Umbilical cord (tissue), 1 donor: ENCODE measurements at regions not wholly inside any gene's neighbourhood (a gene's known extent, or its start where the extent isn't known, plus 50 kb on each side); places are given as distances from the start of the nearest gene placed in this dataset.
"Not testable (repeated sequence)": the region's sequence is repeated elsewhere in the genome, so short reads cannot be mapped to it uniquely, and the experiment has no call there.

Source experiments
- DNase-seq: peaks from one replicate; pipeline ENCODE4 v3.0.0-alpha.2; 2015; ENCODE audit warnings: low spot score

- peak; percentile 18 for DNase-seq
These were observed 147.8 kb downstream of the TENT5C start for GRCh38 chr1:117753652-117754051.

- DNase-seq, result peak; percentile 71
These were observed 148.5 kb downstream of the TENT5C start for GRCh38 chr1:117754061-117754969.

- DNase-seq, result no peak
These were observed 151.8 kb downstream of the TENT5C start for GRCh38 chr1:117757668-117758067.

GRCh38 chr1:117758444-117759316 is 152.8 kb downstream of the TENT5C start:
- DNase-seq, result peak; percentile 88

- DNase-seq, result no peak
These were observed 153.7 kb downstream of the TENT5C start for GRCh38 chr1:117759535-117759934.

GRCh38 chr1:117760069-117760468 is 154.2 kb downstream of the TENT5C start:
- DNase-seq, result no peak

- DNase-seq, result no peak
These were observed 154.6 kb downstream of the TENT5C start for GRCh38 chr1:117760485-117760884.

- not testable (repeated sequence) for DNase-seq
These were observed 161.7 kb downstream of the GDAP2 start for GRCh38 chr1:117767756-117768155.

GRCh38 chr1:117770981-117771531 is 158.4 kb downstream of the GDAP2 start:
- no peak for DNase-seq

- no peak for DNase-seq
These were observed 150.1 kb downstream of the GDAP2 start for GRCh38 chr1:117779364-117779763.

GRCh38 chr1:117780687-117781475 is 148.5 kb downstream of the GDAP2 start:
- DNase-seq, result peak; percentile 24

GRCh38 chr1:117782056-117782455 is 147.4 kb downstream of the GDAP2 start:
- DNase-seq, result no peak

- DNase-seq, result no peak
These were observed 145.6 kb downstream of the GDAP2 start for GRCh38 chr1:117783606-117784396.

GRCh38 chr1:117788014-117788413 is 141.4 kb downstream of the GDAP2 start:
- DNase-seq, result no peak

GRCh38 chr1:117793413-117793812 is 136.0 kb downstream of the GDAP2 start:
- no peak for DNase-seq

- DNase-seq, result peak; percentile 78
These were observed 135.3 kb downstream of the GDAP2 start for GRCh38 chr1:117794073-117794472.

- DNase-seq, result no peak
These were observed 134.2 kb downstream of the GDAP2 start for GRCh38 chr1:117795190-117795589.

GRCh38 chr1:117795792-117796191 is 133.6 kb downstream of the GDAP2 start:
- no peak for DNase-seq

- no peak for DNase-seq
These were observed 133.2 kb downstream of the GDAP2 start for GRCh38 chr1:117796226-117796625.

GRCh38 chr1:117798550-117798949 is 130.9 kb downstream of the GDAP2 start:
- peak; percentile 35 for DNase-seq
